Erythroblast (primary cell): ENCODE measurements at regions not wholly inside any gene's neighbourhood (a gene's known extent, or its start where the extent isn't known, plus 50 kb on each side); places are given as distances from the start of the nearest gene placed in this dataset.

Source experiments
- GATA1 ChIP-seq: IDR thresholded peaks from 2 replicates; pipeline ENCODE4 v1.6.1; 2011; ENCODE audit warnings: low read depth, mild to moderate bottlenecking, control low read depth, low read length, moderate library complexity
- POLR2A ChIP-seq: IDR thresholded peaks from 2 replicates; pipeline ENCODE4 v1.6.1; 2011; ENCODE audit warnings: mild to moderate bottlenecking, low read length

GRCh38 chr12:16685107-16685506 lies 79.1 kb upstream of the LMO3 start:
- TF ChIP-seq POLR2A: no peak
- TF ChIP-seq GATA1: no peak
